K562 (cell line): ENCODE measurements at regions not wholly inside any gene's neighbourhood (a gene's known extent, or its start where the extent isn't known, plus 50 kb on each side); places are given as distances from the start of the nearest gene placed in this dataset.

Experiments
- C11orf30 ChIP-seq: fragments of 450-650 bp; IDR thresholded peaks from 2 replicates; pipeline ENCODE4 v1.6.1; 2016; ENCODE audit warnings: low read depth, mild to moderate bottlenecking
- CHD1 ChIP-seq: fragments of 200-600 bp; sonication (generic); IDR thresholded peaks from one replicate; pipeline ENCODE4 v1.6.1; 2012; ENCODE audit warnings: mild to moderate bottlenecking, moderate library complexity, low read length, inconsistent platforms
- COPS2 ChIP-seq: fragments of 450-650 bp; conservative IDR thresholded peaks from 2 replicates; pipeline ENCODE4 v1.6.1; 2016; ENCODE audit warnings: mild to moderate bottlenecking, moderate library complexity
- CREBBP ChIP-seq: IDR thresholded peaks from one replicate; pipeline ENCODE4 v1.6.1; 2012; ENCODE audit warnings: low read depth, mild to moderate bottlenecking, control low read depth, inconsistent platforms, low read length
- DACH1 ChIP-seq: fragments of 450-650 bp; IDR thresholded peaks from 2 replicates; pipeline ENCODE4 v1.6.1; 2018; ENCODE audit not compliant: partially characterized antibody
- DLX4 ChIP-seq: fragments of 250-450 bp; sonication (Bioruptor Pico); IDR thresholded peaks from 2 replicates; pipeline ENCODE4 v1.6.1; 2021; ENCODE audit warnings: mild to moderate bottlenecking
- E2F6 ChIP-seq, 2 experiments: IDR thresholded peaks; 2 replicates each; pipeline ENCODE4 v1.6.1; 2011; ENCODE audit warnings: borderline replicate concordance in 1 of 2, control low read depth in 1 of 2, low read depth in 1 of 2, low read length in 1 of 2, mild to moderate bottlenecking in 1 of 2, mixed read lengths in 1 of 2, moderate library complexity in 1 of 2; ENCODE audit not compliant: insufficient read depth in 1 of 2, insufficient read length in 1 of 2, poor library complexity in 1 of 2, severe bottlenecking in 1 of 2; ENCODE audit errors: extremely low read depth in 1 of 2
- JUND ChIP-seq, 2 experiments: IDR thresholded peaks; 2 replicates in 1 of 2; 3 replicates in 1 of 2; pipeline ENCODE4 v1.6.1; 2011; ENCODE audit warnings: borderline replicate concordance in 2 of 2, low read depth in 2 of 2, low read length in 2 of 2, improper control_type of control experiment in 1 of 2, missing biosample characterization in 1 of 2, missing genetic modification characterization in 1 of 2, missing genetic modification reagents in 1 of 2
- KDM1A ChIP-seq, 2 experiments: fragments of 450-650 bp; IDR thresholded peaks; 2 replicates each; pipeline ENCODE4 v1.6.1; 2016; ENCODE audit warnings: mild to moderate bottlenecking in 2 of 2
- MAFG ChIP-seq: fragments of 450-650 bp; conservative IDR thresholded peaks from 2 replicates; pipeline ENCODE4 v1.6.1; 2016; ENCODE audit warnings: missing genetic modification characterization, missing compliant biosample characterization
- MAX ChIP-seq: sonication (generic); formaldehyde crosslinking; IDR thresholded peaks from 2 replicates; pipeline ENCODE4 v1.9.0; 2022; ENCODE audit warnings: mild to moderate bottlenecking, missing genetic modification reagents
- MED1 ChIP-seq: sonication (generic); formaldehyde crosslinking; IDR thresholded peaks from 2 replicates; pipeline ENCODE4 v1.8.1; 2023; ENCODE audit warnings: missing genetic modification reagents, borderline replicate concordance
- PRPF4 ChIP-seq: fragments of 200-400 bp; formaldehyde crosslinking; IDR thresholded peaks from one replicate; pipeline ENCODE4 v1.6.1; 2017; ENCODE audit warnings: low read length, low read depth, mild to moderate bottlenecking; ENCODE audit not compliant: insufficient read depth, poor library complexity, severe bottlenecking
- PTRF ChIP-seq: fragments of 450-650 bp; IDR thresholded peaks from 2 replicates; pipeline ENCODE4 v1.6.1; 2016; ENCODE audit warnings: mild to moderate bottlenecking, missing genetic modification characterization, missing compliant biosample characterization
- RBM25 ChIP-seq: fragments of 200-400 bp; formaldehyde crosslinking; IDR thresholded peaks from 2 replicates; pipeline ENCODE4 v1.6.1; 2018; ENCODE audit warnings: low read length, low read depth, moderate library complexity; ENCODE audit not compliant: severe bottlenecking
- RCOR1 ChIP-seq, 2 experiments: IDR thresholded peaks; 2 replicates each; pipeline ENCODE4 v1.6.1; 2012; ENCODE audit warnings: low read depth in 2 of 2, low read length in 2 of 2, borderline replicate concordance in 1 of 2, improper control_type of control experiment in 1 of 2
- ZEB2 ChIP-seq: fragments of 450-650 bp; IDR thresholded peaks from 2 replicates; pipeline ENCODE4 v1.6.1; 2016
- ZNF124 ChIP-seq: sonication (generic); formaldehyde crosslinking; IDR thresholded peaks from 2 replicates; pipeline ENCODE4 v1.8.1; 2022; ENCODE audit warnings: missing genetic modification reagents
- ZNF316 ChIP-seq: fragments of 450-650 bp; IDR thresholded peaks from 2 replicates; pipeline ENCODE4 v1.6.1; 2016
- ZNF395 ChIP-seq: fragments of 200-800 bp; sonication (Bioruptor generic); IDR thresholded peaks from 2 replicates; pipeline ENCODE4 v1.6.1; 2017; ENCODE audit warnings: missing genetic modification characterization, missing compliant biosample characterization

GRCh38 chr3:72332689-72333088, 515.6 kb downstream of the SHQ1 start (continued):
- no peak for TF ChIP-seq DLX4 (CRISPR knock-in tag)
- TF ChIP-seq CHD1 = no peak
- no peak for TF ChIP-seq PTRF (tag)
- no peak for TF ChIP-seq ZNF124 (CRISPR knock-in tag)
- TF ChIP-seq RBM25 = peak; percentile 73
- TF ChIP-seq JUND (IDR thresholded peaks at IDR 0.05; ENCODE audit: borderline replicate concordance, low read depth, low read length) = peak; percentile 69
- TF ChIP-seq JUND (tag; IDR thresholded peaks at IDR 0.05; ENCODE audit: borderline replicate concordance, low read depth, low read length) = no peak; the same call in 2 of the 3 replicates
- no peak for TF ChIP-seq ZNF395 (CRISPR knock-in tag)
- TF ChIP-seq MED1 (CRISPR knock-in tag) = no peak
- TF ChIP-seq MAX (CRISPR knock-in tag) = 0 out of 2 replicates have a peak, but pooled peaks have one; percentile 19
- peak in 1 of 2 experiments; percentile 50 for TF ChIP-seq E2F6 (IDR thresholded peaks at IDR 0.05; ENCODE audit: borderline replicate concordance in 1 of 2, extremely low read depth in 1 of 2, insufficient read depth in 1 of 2, insufficient read length in 1 of 2, low read depth in 1 of 2, low read length in 1 of 2, poor library complexity in 1 of 2, severe bottlenecking in 1 of 2)
- TF ChIP-seq COPS2 = no peak
- TF ChIP-seq RCOR1 (IDR thresholded peaks at IDR 0.05; ENCODE audit: borderline replicate concordance in 1 of 2, low read depth in 2 of 2, low read length in 2 of 2) = peak in 1 of 2 experiments; percentile 50; a peak in 1 of 4 replicates
- TF ChIP-seq DACH1 = peak; percentile 11
- no peak for TF ChIP-seq CREBBP
- TF ChIP-seq KDM1A (IDR thresholded peaks at IDR 0.05) = peak; percentile 69 to 76
- TF ChIP-seq C11orf30 = peak; percentile 42; the same call in 1 of the 2 replicates
- TF ChIP-seq MAFG (tag) = peak; percentile 57; the same call in 1 of the 2 replicates
- no peak for TF ChIP-seq PRPF4
- TF ChIP-seq ZNF316 = peak; percentile 46
- TF ChIP-seq ZEB2 = no peak
